IPS-18c (cell line): ENCODE measurements at regions not wholly inside any gene's neighbourhood (a gene's known extent, or its start where the extent isn't known, plus 50 kb on each side); places are given as distances from the start of the nearest gene placed in this dataset.

Experiments
- H3K4me3 ChIP-seq: 2 replicates; pipeline ENCODE4 v1.7.0; 2013; ENCODE audit warnings: low read depth, mild to moderate bottlenecking, low read length, moderate library complexity; ENCODE audit not compliant: insufficient read depth
- H3K9me3 ChIP-seq: one replicate; pipeline ENCODE4 v1.6.1; 2013; ENCODE audit warnings: mild to moderate bottlenecking, low read length, moderate library complexity; ENCODE audit not compliant: control insufficient read depth, insufficient read depth

DNA sequence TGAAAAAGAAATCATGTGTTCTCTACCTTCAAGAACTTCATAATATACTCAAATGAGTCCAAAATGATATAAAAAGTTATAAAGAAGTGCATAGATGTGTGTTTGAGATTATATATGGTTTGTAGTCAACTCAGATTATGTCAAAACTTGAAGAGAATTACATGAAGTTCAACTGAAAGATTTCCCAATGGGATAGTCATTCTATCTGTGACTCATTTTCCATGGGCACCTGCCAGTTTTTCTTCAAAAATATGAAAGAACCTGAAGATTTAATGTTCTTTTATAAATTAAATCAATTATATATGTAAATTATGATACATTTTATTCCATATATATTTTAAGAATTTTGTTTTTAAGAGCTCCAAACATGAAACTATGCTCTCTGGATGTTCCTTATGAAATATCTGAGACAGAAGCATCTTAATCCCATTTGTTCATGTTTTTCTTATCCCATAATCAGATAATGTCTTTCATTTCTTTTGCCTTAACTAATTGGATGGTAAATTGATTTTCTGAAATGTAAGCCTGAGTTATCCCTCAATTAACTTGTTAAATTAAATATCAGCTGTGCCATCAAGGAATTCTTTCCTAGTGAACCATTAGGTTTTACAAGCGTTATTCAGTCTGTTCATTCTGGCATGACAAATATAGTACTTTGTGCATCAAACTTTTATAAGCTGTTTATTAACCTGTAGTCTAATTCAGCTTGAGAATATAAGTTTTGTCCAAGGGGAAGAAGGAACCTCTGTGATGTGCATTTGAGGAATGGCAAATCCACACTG lies 387.1 kb downstream of the IPMK start:
- Histone ChIP-seq H3K4me3 (no peak overlapping the region), H3K9me3 (no peaks in the 10 kb centered on the region)

DNA sequence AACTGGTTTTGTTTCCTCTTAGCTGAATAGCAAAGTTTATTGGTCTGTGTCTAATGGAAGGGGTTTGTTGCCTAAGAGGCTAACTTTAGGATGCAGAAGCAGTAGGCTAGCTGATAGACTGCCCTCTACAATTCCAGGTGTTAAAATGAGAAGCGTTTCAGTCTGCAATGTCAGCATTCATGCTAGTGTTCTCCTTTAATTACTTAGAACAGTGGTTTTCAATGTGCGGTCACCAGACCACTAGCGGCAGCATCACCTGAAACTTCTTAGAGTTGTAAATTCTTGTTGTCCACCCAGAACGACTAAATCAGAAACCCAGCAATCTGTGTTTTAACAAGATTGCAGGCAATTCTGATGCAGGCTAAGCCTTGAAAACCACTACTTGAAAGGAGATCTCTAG lies 392.9 kb downstream of the IPMK start:
- Histone ChIP-seq H3K9me3 (no peaks in the 10 kb centered on the region), H3K4me3 (no peak overlapping the region)

DNA sequence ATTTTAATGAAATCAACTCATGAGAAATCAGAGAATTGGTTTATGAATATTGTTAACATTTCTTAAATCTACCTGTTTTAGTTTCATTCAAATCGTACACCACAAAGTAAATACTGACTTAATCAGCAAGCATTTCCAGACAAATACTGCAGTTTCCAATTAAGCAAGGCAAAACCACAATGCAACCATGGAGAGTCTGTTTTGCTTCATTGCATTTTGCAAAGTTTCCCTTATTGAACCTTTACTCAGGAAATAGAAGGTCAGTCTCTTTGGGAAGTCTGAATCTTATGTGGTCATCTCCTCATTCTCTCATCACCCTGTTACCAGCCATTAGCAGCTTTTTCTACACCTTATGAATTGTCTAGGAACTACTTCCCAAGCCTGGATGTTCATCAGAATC lies 400.5 kb downstream of the IPMK start:
- Histone ChIP-seq H3K9me3 (no peaks in the 10 kb centered on the region), H3K4me3 (no peak overlapping the region)

DNA sequence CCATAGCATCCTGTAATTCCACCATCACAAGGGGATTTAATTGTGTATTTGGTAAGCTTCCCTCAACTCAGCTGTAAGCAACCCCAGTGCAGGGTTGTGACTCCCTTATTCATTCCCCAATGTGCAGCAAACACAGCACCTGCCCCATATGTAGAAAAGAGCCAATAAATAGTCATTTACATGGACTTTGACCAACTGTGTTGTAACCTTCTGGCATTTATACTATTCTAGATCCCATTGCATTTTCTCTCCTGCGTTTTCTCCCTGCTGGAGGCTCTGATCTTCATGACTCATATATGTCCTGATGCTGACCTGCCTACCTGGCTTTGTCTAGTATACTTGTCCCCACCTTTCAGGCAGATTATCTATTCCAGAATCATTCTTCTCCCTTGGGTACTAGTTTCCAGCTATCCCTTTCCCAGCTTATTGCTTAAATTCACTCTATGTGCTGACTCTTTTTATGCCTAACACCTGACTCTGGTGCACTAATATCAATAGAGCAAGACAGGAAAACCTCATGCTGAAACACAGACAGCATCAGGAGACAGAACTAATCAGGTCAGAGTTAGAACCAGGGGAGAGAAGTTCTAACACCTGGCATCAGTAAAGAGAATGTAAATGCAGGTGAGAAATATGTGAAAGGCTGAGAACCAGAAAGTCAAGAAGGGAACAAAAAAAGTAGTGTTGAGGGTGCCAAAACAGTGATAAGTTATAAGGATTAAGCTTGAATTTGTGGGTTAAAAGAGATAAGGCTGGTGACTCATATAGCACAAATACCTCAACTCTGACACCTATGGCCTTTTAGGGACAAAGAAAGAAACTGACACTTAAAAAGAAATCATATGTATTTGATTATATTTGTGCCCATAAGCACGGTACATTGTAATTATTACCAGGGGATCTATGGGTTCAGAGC lies 402.7 kb downstream of the IPMK start:
- Histone ChIP-seq H3K4me3 (no peak overlapping the region), H3K9me3 (no peaks in the 10 kb centered on the region)

DNA sequence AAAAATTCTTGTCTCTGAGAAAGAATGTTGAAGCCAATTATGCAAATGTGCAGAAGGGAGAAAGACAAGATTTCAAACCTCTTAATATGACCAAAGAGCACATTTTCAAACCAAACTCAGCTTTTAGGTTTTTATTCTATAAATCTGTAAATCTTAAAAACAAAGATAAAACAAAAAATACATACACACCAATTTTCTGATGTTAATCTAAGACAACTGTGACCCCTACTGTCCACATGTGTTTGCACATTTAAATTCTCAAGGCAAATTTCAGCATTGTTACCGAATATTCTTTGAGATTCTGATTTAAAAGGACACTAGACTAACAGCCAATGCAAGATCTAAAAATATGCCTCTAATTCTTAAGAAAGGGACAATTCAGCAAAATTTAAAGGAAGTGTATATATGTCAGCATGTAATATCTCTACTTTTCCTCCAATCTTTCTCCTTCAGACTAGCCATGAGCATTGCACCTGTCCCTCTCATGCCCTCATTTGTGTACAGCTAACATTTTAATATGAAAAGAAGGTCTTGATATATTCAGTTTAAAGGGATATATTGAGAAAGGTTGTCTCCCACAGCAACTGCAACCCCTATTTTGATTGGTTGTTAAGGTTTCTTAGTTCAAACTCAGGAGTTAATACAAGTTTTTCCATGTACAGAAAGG lies 417.9 kb downstream of the IPMK start:
- Histone ChIP-seq H3K4me3 (no peak overlapping the region), H3K9me3 (no peaks in the 10 kb centered on the region)

DNA sequence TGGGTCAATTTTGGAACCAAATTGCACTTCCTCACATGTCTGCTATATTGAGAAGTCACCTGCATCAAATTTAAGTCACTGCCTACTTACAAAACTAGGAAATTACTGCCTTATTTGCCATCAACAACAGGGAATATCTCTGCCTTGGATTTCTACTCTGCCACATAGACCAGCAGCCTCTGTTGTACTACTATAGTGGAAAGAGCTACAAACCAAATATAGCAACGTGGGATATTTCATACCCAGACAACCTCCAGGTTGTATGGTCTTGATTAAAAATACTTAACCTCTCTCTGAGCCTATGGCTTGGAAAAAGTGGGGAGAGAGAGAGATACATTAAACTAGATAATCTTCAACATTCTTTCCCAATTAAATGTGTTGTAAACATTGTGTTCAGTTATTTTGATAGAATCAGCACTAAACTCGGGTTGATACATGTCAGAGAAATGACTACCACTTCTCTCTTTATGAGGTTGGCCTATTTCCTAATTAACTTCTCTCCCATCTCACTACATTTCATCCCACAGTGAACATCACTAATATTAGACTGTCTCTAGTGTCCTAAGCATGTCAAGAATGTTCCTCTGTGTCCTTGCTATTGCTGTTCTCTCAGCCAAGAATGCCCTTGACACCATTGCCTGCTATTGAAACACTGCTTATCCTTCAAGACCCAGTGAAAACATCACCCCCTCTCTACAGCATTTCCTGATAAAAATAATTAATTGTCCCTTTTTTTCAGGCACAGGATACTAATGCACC lies 421.2 kb downstream of the IPMK start:
- Histone ChIP-seq H3K9me3 (no peaks in the 10 kb centered on the region), H3K4me3 (no peak overlapping the region)

DNA sequence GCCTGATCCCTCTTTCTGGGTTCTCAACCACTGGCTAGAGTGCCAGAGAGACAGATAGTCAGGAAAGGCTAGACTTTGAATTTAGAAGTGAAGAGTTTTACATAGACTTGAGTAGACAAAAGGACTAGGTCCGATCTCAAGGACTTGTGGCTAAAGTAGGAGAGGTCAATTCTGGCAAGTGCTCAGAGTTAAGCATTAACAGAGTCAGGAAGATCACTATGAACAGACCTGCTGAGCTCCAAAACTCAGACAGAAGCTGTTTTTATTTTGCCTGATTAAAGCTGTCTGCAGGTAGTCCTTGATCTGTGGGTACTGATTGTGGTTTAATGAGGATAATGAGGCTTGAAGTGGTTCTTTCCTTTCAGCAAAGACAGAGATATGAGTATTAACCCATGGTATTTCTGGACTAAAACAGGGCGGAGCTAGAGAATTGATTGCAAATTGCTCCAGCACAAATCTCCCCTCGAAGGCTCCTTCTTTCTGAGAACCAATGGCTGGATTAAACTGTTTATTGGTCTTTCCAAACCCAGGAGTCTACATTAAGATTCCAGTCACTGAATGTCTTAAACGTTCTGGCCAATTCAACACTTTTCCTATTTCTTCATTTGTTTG lies 423.2 kb downstream of the IPMK start:
- Histone ChIP-seq H3K9me3 (peaks cover 5% of the 10 kb centered on the region), H3K4me3 (no peak overlapping the region)

DNA sequence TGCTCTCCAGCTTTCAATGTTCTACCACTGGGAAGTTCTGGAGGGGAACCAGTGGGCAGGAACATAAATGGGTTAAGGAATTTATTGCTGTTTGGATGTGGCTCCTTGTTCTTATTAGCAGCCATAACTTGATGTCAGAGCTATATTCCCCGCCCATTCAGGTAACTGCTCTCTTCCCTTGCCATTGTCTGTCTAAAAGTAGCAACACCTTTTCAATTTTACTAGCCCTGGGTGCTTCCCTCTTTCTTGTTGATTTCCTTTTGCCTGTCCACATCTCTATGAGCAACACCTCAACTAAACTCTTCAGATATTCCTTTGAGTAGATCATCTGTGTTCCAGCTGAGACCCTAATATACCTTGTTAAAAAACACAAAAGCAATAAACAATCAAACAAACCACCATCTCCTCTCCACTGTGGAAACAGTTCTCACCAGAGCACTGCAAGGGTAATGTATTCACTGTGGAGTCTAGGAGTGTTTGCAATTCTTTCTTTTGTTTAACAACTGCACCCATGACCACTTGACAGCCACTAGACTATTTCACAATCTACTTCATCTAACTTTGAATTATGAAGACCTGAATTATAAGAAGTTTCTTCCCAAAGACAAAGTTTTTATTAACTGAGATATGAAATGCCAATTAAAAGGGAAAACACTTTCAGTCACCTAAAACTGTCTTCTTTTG lies 436.7 kb downstream of the IPMK start:
- Histone ChIP-seq H3K4me3 (no peak overlapping the region), H3K9me3 (peaks cover 2% of the 10 kb centered on the region)

DNA sequence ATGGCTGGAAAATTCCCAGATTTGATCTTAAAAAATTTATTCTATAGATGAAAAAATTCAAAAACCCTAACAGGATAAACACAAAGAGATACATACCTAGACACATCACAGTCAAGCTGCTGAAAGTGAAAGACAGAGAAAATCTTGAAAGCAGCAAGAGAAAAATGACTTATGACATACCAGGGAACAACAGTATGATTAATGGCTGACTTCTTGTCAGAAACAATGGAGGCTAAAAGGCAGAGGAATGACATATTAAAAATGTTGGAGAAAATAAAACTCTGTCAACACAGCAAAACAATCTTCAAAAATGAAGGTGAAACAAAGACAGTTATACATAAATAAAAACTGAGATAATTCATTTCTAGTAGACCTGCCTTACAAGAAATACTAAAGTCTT lies 442.7 kb downstream of the IPMK start:
- H3K4me3 ChIP-seq: no peak overlapping the region
- H3K9me3 ChIP-seq: no peaks in the 10 kb centered on the region

DNA sequence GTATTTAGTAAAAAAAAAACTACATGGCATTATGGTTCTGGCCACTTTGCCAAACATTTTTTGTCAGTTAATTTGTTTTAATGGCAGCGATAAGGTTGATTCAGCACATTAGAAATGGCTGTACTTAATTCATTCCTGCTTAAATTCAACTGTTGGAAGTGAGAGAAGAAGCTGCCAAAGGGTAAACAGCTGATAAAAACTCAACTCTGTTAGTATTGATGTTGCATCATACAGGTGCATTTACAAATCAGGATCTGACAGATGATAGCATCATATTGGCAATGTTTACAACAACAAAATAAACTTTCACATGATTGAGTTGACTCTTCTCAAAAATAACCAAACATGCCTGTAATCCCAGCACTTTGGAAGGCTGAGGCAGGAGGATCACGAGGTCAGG lies 444.3 kb downstream of the IPMK start:
- H3K9me3 ChIP-seq: no peaks in the 10 kb centered on the region
- no peak overlapping the region for H3K4me3 ChIP-seq

DNA sequence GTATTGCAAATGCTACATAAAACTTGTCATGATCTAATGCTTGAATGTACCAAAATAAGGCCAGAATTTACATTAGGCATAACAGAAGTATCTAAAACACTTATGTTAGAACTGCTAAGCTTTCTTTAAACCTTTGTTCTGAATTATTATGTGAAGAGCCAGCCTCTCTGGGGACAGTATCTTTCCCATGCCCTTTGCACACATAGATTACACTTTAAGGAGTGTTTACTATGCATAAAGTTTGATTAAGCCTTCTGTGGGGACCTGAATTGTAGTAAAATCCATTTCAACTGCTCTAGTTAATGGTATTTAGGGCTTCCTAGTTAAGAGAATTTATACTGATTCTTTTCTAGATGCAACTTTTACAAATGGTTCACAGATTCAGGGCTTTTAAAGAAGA lies 444.7 kb downstream of the IPMK start:
- H3K4me3 ChIP-seq: no peak overlapping the region
- H3K9me3 ChIP-seq: no peaks in the 10 kb centered on the region

DNA sequence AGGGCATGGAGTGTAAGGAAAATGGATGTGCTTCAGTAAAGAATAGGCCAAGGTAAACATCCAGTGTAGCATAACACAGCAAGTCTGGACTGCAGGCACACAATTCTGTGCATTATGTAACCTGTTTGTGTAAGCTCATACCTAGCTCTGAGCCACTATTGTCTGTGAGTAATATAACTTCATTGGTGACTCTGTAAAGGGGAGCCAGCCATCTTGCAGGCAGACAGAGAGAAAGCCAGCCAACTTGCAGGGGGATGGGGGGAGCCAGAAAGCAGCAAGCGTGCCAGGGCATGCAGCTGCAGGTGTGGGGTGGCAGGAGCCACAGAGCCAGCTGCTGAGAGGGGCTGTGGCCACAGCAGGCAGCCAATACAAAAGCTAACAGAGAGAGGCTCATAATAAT lies 449.2 kb downstream of the IPMK start:
- Histone ChIP-seq H3K9me3 (no peaks in the 10 kb centered on the region), H3K4me3 (no peak overlapping the region)

DNA sequence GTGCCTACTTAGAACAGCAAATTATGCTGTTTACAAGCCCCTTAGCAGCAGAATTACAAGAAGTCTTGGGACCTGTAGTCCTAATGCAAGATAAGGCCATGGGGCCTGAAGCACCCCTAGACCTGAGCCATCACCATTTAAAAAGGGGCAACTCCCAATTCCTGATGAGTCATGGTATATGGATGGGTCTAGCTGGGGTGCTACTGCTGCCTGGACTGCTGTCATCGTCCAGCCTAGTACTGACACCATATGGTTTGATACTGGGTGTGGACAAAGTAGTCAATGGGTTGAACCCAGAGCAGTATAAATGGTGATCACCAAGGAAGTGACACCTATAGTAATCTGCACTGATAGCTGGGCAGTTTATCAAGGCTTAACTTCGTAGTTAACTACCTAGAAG lies 450.0 kb downstream of the IPMK start:
- Histone ChIP-seq H3K4me3 (no peak overlapping the region), H3K9me3 (no peaks in the 10 kb centered on the region)

DNA sequence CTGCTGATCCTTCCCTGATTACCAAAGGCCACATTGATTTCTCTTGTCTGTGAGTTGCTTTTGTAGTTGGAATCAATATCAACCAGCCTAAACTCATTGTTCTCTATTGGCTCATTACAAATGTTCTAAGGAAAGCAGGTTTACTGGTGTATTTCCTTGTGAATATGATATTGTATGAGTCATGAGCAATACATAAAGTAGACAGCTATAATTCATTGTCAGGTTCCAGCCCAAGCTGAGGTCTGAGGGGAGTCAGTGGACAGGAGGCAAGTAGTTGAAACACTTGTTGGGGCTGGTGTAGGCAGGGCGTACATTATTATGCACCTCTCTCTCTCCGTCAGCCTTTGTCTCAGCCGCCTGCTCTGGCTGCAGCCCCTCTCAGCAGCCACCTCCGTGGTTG lies 451.7 kb downstream of the IPMK start:
- no peak overlapping the region for H3K4me3 ChIP-seq
- no peaks in the 10 kb centered on the region for H3K9me3 ChIP-seq

DNA sequence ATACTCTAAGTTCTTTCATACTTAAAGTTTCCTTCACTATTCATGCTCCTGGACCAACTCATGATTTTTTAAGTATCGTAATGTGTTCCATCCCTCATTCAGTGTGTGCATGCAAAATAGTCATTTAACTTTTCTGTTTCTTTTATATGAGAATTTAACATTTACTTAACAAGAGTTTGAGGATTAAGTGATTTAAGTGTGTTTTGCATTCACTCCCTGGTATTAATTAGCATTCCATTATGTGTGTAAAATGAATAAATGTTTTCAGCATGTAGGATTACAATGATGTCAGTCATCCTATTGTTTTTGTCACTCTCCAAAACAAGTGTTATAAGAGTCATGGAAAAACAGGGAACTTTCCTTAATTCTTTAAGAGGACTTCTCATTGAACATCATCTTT lies 457.7 kb downstream of the IPMK start:
- Histone ChIP-seq H3K4me3 (no peak overlapping the region), H3K9me3 (no peaks in the 10 kb centered on the region)

DNA sequence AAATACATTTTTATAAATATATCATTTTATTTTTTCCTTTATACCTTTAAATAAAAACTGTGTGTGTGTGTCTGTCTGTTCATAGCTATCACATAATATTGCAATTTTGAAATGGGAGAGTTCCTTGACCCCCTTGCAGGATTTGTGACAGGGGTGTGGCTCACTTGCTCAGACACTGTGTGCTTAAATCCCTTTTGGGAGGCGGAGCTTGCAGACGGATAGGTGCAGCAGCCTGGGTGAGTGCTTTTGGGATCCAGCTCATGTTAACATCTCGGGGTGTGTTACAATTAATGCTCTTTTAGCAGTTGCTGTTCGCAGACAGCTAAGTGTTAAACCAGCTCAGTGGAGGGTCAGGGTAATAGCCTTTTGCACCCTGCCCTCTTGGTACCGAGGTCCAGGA lies 459.8 kb downstream of the IPMK start:
- Histone ChIP-seq H3K9me3 (no peaks in the 10 kb centered on the region), H3K4me3 (no peak overlapping the region)
